Hepatic stellate cell (primary cell): ENCODE measurements at regions not wholly inside any gene's neighbourhood (a gene's known extent, or its start where the extent isn't known, plus 50 kb on each side); places are given as distances from the start of the nearest gene placed in this dataset.
"Not testable (repeated sequence)": the region's sequence is repeated elsewhere in the genome, so short reads cannot be mapped to it uniquely, and the experiment has no call there.

Source experiments
- DNase-seq: peaks from one replicate; pipeline ENCODE4 v3.0.0; 2011; ENCODE audit warnings: low spot score

DNA sequence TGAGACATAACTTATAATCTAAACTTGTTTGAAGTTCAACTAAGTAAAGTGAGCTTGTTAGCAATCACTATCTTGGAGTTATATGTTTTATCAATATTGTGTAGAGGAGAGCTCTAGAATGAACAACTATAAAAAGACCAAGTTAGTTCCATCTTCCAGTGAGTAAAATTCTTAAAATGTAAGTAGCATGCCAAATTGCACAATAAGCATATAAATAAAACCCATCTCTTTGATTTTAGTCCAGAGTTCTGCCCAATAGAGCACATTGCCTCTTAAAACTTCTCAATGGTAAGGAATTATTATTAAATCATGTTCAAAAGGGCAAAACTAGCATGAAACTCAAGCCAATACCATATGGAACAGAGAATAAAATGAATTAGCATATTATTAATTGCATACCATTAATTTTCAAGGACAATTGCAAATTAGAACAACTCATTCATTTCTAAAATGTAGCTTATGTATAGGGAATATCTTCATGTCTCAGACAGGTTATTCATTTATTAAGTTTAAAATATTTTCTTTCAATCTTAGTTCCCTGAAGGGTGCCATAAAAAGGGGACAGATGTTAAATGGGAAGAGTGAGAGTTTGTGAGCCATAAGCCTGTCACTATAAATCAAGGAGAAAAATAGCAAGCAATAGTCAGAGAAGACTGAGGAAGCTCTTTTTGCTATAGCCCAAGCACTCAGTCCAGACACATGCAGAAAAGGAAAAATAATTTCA, 507.6 kb downstream of the CENPC start:
- no peak for DNase-seq

DNA sequence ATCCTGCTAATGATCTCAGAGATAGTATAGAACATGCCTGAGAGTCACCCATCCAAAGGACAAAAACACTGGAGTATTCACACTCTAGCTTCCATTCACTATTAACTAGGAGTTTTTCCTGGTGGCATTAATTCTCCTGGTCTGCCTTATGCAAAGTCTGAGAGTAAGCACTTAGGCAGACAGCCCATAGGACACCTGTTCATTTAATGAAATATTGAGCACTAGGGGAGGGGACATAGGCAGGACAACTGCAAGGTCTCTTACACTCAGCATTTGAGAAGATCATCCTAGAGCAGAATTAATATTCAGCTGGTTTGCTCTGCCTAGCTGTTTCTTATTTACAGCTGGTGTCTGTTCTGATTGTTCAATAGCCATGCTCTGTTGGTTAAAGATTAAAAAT, 508.5 kb downstream of the CENPC start:
- DNase-seq = no peak

- DNase-seq = no peak
Observed at GRCh38 chr4:67035986-67036385, 509.3 kb downstream of the CENPC start.

DNA sequence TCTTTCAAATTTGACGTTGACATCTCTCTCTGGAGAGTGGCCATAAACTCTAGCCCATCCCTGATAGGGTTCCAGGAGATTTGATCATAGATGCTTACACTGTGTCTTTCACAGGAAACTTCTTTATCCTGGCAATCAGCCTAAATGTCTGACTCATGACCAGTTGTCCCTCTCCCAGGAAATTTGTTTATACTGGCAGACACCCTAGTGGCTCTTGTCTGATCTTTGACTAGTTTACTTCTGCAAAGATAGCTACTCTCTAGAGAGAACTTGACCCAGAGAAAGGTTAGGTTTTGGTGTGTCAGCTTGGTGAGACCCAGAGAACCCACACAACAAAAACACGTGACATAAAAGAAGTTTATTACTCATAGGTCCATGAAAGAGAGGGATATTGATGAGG, 509.8 kb downstream of the CENPC start:
- DNase-seq = no peak

- no peak for DNase-seq
Observed at GRCh38 chr4:67030636-67031035, 514.7 kb downstream of the CENPC start.

- DNase-seq = no peak
Observed at GRCh38 chr4:67020438-67020797, 524.9 kb downstream of the CENPC start.

GRCh38 chr4:67019686-67020437, 525.4 kb downstream of the CENPC start:
- no peak for DNase-seq

DNA sequence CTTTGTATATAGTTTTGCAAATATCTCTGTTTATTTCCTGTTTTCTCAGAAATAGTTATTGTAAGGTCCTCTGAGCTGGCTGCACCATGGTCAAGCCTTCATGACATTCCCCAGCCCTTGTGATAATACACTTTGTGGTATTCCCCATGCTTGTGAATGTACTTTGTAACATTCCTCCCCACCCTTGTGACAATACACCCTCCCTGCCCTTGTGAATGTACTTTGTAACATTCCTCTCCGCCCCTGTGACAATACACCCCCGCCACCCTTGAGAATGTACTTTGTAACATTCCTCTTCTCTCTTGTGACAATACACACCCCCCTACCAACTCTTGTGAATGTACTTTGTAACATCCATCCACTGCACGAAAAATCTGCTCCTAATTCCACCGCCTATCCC, 530.7 kb downstream of the CENPC start:
- no peak for DNase-seq

- DNase-seq = no peak
Observed at GRCh38 chr4:67006791-67007190, 538.5 kb downstream of the CENPC start.

GRCh38 chr4:66991521-66991920, 553.8 kb downstream of the CENPC start:
- no peak for DNase-seq

DNA sequence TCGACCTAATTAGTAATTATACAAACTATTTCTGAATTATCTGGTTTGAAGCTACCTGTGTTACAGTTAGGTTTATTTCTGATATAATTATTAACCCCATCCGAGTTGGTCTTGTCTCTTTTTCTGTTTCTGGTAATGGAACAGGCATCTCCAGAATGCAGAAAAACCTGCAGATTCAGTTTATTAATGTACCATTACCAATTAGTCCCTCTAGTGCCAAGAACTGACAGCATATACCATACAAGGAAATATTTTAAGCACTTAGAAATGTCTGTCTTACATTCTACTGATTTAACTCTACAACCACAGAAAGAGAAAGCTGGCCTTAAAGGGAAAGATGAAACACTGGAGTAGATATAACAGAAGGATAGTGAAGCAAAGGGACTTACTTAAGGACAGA, 570.6 kb downstream of the CENPC start:
- no peak for DNase-seq

GRCh38 chr4:66972087-66972486, 573.2 kb downstream of the CENPC start:
- DNase-seq = no peak

GRCh38 chr4:66964467-66964866, 580.8 kb downstream of the CENPC start:
- no peak for DNase-seq

GRCh38 chr4:66963084-66963483, 582.2 kb downstream of the CENPC start:
- no peak for DNase-seq

DNA sequence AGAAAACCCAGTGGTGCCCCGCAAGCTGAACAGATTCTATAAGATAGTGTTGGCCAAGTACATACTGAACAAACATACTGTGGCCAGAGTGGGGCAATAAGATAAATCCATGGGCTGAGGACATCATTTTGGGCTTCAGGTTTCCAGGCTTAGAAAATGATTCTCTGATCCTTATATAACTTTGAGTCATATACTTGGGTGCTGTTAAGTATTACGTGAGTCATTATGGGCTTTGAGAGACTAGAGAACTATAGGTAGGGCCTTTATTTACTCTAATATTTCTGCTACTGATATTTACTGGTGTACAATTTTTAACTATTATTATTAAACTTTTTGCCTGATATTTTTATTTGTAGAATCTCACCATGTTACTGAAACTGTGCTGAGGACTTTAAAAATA, 586.1 kb downstream of the CENPC start:
- DNase-seq = no peak

- no peak for DNase-seq
Observed at GRCh38 chr4:66956852-66957251, 588.5 kb downstream of the CENPC start.

DNA sequence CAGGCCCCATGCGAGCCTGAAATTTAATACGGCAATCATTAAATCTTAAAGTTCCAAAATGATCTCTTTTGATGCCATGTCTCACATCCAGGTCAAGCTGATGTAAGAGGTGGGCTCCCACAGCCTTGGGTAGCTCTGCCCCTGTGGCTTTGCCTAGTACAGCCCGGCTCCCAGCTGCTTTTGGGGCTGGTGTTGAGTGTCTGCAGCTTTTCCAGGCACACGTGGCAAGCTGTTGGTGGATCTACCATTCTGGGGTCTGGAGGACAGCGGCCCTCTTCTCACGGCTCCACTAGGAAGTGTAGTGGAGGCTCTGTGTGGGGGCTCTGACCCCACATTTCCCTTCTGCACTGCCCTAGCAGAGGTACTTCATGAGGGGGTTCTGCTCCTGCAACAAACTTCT, 588.9 kb downstream of the CENPC start:
- no peak for DNase-seq

- DNase-seq = no peak
Observed at GRCh38 chr4:66955784-66956183, 589.5 kb downstream of the CENPC start.

DNA sequence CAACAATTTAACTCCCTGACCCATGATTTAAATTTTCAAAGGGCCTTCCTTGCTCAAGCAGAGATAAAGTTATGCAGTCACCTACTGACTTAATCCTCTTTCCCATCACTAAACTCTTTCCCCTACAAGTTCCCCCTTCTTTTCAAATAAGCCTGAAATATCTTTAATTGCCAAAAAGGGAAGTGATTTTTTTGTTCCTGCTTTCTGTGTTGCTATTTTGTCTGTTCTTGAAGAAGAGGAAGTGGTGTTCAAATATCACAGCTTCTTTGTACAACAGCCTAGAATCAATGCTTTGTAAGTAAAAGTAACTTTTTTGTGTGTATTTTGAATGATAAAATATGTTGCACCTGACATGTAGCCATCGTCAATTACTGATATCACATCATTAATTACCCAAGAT, 595.9 kb downstream of the CENPC start:
- no peak for DNase-seq

DNA sequence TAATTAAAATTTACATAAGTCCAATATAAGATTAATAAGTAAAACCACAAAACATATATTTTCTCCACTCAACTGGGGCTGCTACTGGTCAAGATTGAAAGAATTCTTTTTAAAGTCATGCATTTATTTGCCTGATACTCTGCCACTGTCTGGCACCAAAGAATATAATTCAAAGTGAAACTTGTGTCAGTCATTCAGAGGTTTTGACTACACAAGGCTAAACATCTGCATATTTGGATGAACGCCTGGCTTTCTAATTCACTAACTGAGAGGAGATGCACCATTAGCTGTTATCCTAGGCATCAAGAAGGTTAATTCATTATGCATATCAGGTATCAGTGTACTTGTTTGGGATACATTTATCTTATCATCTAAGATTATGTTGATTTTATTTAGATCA, 598.5 kb downstream of the CENPC start:
- DNase-seq = no peak

DNA sequence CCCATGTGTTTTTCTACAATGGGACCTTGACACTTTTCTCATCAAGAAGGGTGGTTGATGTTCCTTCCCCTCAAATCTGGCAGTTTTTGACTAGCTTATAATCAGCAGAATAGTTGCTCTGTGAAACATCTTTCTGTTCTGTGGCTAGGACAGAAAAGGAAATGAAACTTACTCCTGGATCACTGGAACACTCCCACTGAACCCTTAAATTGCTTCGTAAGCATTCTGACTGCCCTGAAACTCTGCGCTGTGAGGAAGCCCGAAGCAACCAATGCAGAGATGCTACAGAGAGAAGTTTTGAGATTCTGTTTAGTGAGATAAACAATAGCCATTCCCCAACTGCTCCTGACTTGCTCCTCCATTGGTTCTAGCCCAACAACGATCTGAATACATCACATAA, 602.2 kb downstream of the CENPC start:
- no peak for DNase-seq

GRCh38 chr4:66931981-66932380, 613.3 kb downstream of the CENPC start:
- DNase-seq = not testable (repeated sequence)

GRCh38 chr4:66930206-66930605, 615.1 kb downstream of the CENPC start:
- DNase-seq = no peak

DNA sequence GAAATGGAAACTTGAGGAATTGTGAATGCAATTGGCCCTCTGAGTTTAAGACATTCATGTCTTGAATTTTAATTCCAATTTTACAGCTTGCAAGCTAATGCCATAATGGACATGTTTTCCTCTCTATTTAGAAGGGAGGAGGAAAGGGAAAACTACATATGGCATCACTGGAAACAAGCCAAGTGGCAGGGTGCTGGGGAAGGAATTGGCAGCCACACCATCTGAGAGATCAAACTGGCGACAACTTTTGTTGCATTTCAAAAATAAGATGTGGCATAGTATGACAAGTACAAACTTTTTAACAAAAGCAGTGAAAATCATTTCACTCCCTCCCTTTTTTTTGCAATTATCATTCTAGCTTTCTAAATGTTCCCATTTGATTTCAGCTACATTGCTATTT, 615.6 kb downstream of the CENPC start:
- no peak for DNase-seq
